Inflammatory macrophage (primary cell): ENCODE measurements at regions not wholly inside any gene's neighbourhood (a gene's known extent, or its start where the extent isn't known, plus 50 kb on each side); places are given as distances from the start of the nearest gene placed in this dataset.

Source experiments
- DNase-seq, 2 donors: peaks; one replicate each; pipeline ENCODE4 v3.0.0-alpha.2; 2020 to 2022

- DNase-seq = peak; percentile 43 to 54
Observed at GRCh38 chr13:26929971-26930730, 169.6 kb upstream of the GPR12 start.

GRCh38 chr13:26927511-26927910, 166.9 kb upstream of the GPR12 start:
- DNase-seq = no peak

- no peak for DNase-seq
Observed at GRCh38 chr13:26926371-26926770, 165.8 kb upstream of the GPR12 start.

- no peak for DNase-seq
Observed at GRCh38 chr13:26923824-26924605, 163.4 kb upstream of the GPR12 start.

- no peak for DNase-seq
Observed at GRCh38 chr13:26921918-26922317, 161.3 kb upstream of the GPR12 start.

- no peak for DNase-seq
Observed at GRCh38 chr13:26920614-26921355, 160.2 kb upstream of the GPR12 start.

GRCh38 chr13:26919732-26920131, 159.1 kb upstream of the GPR12 start:
- DNase-seq = no peak

GRCh38 chr13:26919311-26919710, 158.7 kb upstream of the GPR12 start:
- DNase-seq = no peak

- peak in 1 of 2 donors; percentile 14 for DNase-seq
Observed at GRCh38 chr13:26914624-26915023, 154.0 kb upstream of the GPR12 start.

- no peak for DNase-seq
Observed at GRCh38 chr13:26914148-26914547, 153.6 kb upstream of the GPR12 start.

GRCh38 chr13:26910754-26911465, 150.3 kb upstream of the GPR12 start:
- DNase-seq = no peak

GRCh38 chr13:26909477-26909876, 148.9 kb upstream of the GPR12 start:
- no peak for DNase-seq

GRCh38 chr13:26908126-26908525, 147.5 kb upstream of the GPR12 start:
- no peak for DNase-seq

GRCh38 chr13:26899202-26899601, 138.6 kb upstream of the GPR12 start:
- DNase-seq = no peak

- no peak for DNase-seq
Observed at GRCh38 chr13:26897706-26898550, 137.3 kb upstream of the GPR12 start.

- DNase-seq = no peak
Observed at GRCh38 chr13:26896986-26897668, 136.5 kb upstream of the GPR12 start.

GRCh38 chr13:26895808-26896466, 135.4 kb upstream of the GPR12 start:
- no peak for DNase-seq

GRCh38 chr13:26895081-26895807, 134.7 kb upstream of the GPR12 start:
- DNase-seq = no peak

GRCh38 chr13:26888632-26889031, 128.0 kb upstream of the GPR12 start:
- no peak for DNase-seq

GRCh38 chr13:26887594-26887993, 127.0 kb upstream of the GPR12 start:
- DNase-seq = no peak
